Hepatocyte (in vitro differentiated cells): ENCODE measurements at regions not wholly inside any gene's neighbourhood (a gene's known extent, or its start where the extent isn't known, plus 50 kb on each side); places are given as distances from the start of the nearest gene placed in this dataset.

Experiments
- DNase-seq: peaks from one replicate; pipeline ENCODE4 v3.0.0-alpha.2; 2016; ENCODE audit warnings: low spot score
- H2AFZ ChIP-seq: fragments of 200-600 bp; sonication (generic); 2 replicates; pipeline ENCODE4 v1.6.0; 2016; ENCODE audit warnings: antibody characterized with exemption, mild to moderate bottlenecking
- H3K27ac ChIP-seq: fragments of 200-600 bp; sonication (generic); 2 replicates; pipeline ENCODE4 v1.5.1; 2016; ENCODE audit warnings: mild to moderate bottlenecking
- H3K27me3 ChIP-seq: fragments of 200-600 bp; sonication (generic); 2 replicates; pipeline ENCODE4 v1.6.1; 2016
- H3K36me3 ChIP-seq: fragments of 200-600 bp; sonication (generic); replicated peaks from 2 replicates; pipeline ENCODE4 v1.5.1; 2016; ENCODE audit warnings: low read depth; ENCODE audit not compliant: insufficient read depth
- H3K4me1 ChIP-seq: fragments of 200-600 bp; sonication (generic); 2 replicates; pipeline ENCODE4 v1.5.1; 2016; ENCODE audit warnings: mild to moderate bottlenecking, moderate library complexity; ENCODE audit not compliant: insufficient read depth
- H3K4me2 ChIP-seq: fragments of 200-600 bp; sonication (generic); 2 replicates; pipeline ENCODE4 v1.6.0; 2016
- H3K4me3 ChIP-seq: fragments of 200-600 bp; sonication (generic); 2 replicates; pipeline ENCODE4 v1.5.1; 2016; ENCODE audit warnings: mild to moderate bottlenecking
- H3K79me2 ChIP-seq: fragments of 200-600 bp; sonication (generic); 2 replicates; pipeline ENCODE4 v1.6.0; 2017; ENCODE audit warnings: mild to moderate bottlenecking
- H3K9me2 ChIP-seq: fragments of 200-600 bp; sonication (generic); replicated peaks from 2 replicates; pipeline ENCODE4 v1.6.0; 2017; ENCODE audit warnings: mild to moderate bottlenecking; ENCODE audit not compliant: insufficient read depth
- H3K9me3 ChIP-seq: fragments of 200-600 bp; sonication (generic); 2 replicates; pipeline ENCODE4 v1.5.1; 2016; ENCODE audit warnings: low read depth, mild to moderate bottlenecking
- H4K20me1 ChIP-seq: fragments of 200-600 bp; sonication (generic); 2 replicates; pipeline ENCODE4 v1.6.0; 2016; ENCODE audit warnings: mild to moderate bottlenecking; ENCODE audit not compliant: insufficient read depth, poor library complexity, severe bottlenecking
- EZH2 ChIP-seq: fragments of 200-600 bp; sonication (generic); IDR thresholded peaks from 2 replicates; pipeline ENCODE4 v1.6.1; 2016; ENCODE audit warnings: antibody characterized with exemption, mild to moderate bottlenecking, borderline replicate concordance
- EZH2phosphoT487 ChIP-seq: fragments of 200-600 bp; sonication (generic); IDR thresholded peaks from one replicate; pipeline ENCODE4 v1.6.1; 2018; ENCODE audit warnings: antibody characterized with exemption, mild to moderate bottlenecking, low read depth, moderate library complexity; ENCODE audit not compliant: unreplicated experiment, severe bottlenecking
- WGBS: methylation state at CpG from one replicate; pipeline ENCODE4 v1.1.6; 2016; ENCODE audit warnings: low lambda C conversion rate; ENCODE audit errors: missing lambda C conversion rate; 5-methylcytosine and 5-hydroxymethylcytosine counted together
- TF ChIP-seq, protein P1 (sequence below): fragments of 200-600 bp; sonication (generic); IDR thresholded peaks from 2 replicates; pipeline ENCODE4 v1.5.1; 2016; ENCODE audit warnings: antibody characterized with exemption, mild to moderate bottlenecking; ENCODE audit not compliant: poor library complexity

DNA sequence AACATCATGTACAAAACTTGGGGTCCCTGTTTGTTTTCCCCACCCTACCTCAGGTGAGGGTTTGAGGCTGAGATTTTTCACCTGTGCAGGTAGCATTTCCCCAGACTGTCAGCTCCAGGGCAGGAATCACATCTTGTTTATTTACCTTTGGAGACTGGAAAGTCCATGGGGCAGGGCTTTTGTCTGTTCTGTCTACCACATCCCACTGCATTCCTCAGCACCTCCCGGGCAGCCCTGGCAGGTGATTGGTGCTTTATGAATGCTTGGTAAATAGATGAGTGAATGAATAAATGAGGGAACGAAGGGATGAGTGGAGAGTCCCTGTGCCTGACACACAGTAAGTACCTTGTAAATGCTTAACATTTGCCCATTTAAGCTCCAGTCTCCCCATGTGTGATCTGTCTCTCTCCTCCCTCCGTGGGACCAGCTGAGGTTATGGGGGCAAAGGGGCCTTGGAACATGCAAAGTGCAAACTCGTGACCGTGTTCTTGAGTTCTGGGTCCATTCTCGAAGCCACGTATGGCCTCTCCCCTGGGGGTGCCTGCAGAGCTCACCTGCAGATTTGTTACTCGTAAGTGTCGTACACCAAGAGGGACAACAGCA lies 69.7 kb upstream of the PMEPA1 start:
- no peak overlapping the region for H3K4me3 ChIP-seq
- no peaks in the 10 kb centered on the region for H3K36me3 ChIP-seq
- WGBS, result 52% methylated on average over 9 of the region's 9 CpGs
- H4K20me1 ChIP-seq, result no peaks in the 10 kb centered on the region
- DNase-seq, result peak; percentile 64
- no peak overlapping the region for H2AFZ ChIP-seq
- no peaks in the 10 kb centered on the region for H3K79me2 ChIP-seq
- TF ChIP-seq EZH2phosphoT487 (no peak), EZH2 (no peak)
- TF ChIP-seq, protein P1, sequence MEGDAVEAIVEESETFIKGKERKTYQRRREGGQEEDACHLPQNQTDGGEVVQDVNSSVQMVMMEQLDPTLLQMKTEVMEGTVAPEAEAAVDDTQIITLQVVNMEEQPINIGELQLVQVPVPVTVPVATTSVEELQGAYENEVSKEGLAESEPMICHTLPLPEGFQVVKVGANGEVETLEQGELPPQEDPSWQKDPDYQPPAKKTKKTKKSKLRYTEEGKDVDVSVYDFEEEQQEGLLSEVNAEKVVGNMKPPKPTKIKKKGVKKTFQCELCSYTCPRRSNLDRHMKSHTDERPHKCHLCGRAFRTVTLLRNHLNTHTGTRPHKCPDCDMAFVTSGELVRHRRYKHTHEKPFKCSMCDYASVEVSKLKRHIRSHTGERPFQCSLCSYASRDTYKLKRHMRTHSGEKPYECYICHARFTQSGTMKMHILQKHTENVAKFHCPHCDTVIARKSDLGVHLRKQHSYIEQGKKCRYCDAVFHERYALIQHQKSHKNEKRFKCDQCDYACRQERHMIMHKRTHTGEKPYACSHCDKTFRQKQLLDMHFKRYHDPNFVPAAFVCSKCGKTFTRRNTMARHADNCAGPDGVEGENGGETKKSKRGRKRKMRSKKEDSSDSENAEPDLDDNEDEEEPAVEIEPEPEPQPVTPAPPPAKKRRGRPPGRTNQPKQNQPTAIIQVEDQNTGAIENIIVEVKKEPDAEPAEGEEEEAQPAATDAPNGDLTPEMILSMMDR, result no peak
- no peaks in the 10 kb centered on the region for H3K9me3 ChIP-seq
- no peak overlapping the region for H3K4me2 ChIP-seq
- H3K27ac ChIP-seq, result peak overlapping the region; percentile 59
- H3K4me1 ChIP-seq, result no peaks in the 10 kb centered on the region
- H3K9me2 ChIP-seq, result no peaks in the 10 kb centered on the region
- no peaks in the 10 kb centered on the region for H3K27me3 ChIP-seq

DNA sequence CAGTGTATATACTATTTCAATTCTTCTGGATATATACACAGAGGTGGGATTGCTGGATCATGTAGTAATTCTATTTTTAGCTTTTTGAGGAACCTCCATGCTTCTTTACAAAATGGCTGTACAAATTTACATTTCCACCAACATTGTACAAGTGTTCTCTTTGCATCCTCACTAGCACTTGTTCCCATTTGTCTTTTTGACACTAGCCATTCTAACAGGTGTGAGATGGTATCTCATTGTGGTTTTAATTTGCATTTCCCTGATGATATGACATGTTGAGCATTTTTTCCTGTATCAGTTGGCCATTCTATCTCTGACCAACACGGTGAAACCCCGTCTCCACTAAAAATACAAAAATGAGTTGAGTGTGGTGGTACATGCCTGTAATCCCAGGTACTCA lies 68.1 kb upstream of the PMEPA1 start:
- TF ChIP-seq EZH2, result no peak
- TF ChIP-seq, protein P1, result no peak
- no peak for TF ChIP-seq EZH2phosphoT487
- Histone ChIP-seq H2AFZ (no peak overlapping the region), H4K20me1 (no peaks in the 10 kb centered on the region), H3K27me3 (no peaks in the 10 kb centered on the region), H3K9me3 (no peaks in the 10 kb centered on the region), H3K4me2 (no peak overlapping the region), H3K36me3 (no peaks in the 10 kb centered on the region), H3K9me2 (no peaks in the 10 kb centered on the region), H3K4me1 (no peaks in the 10 kb centered on the region), H3K4me3 (no peak overlapping the region), H3K79me2 (no peaks in the 10 kb centered on the region), H3K27ac (no peak overlapping the region)
- 83% methylated on average over 2 of the region's 2 CpGs for WGBS
- no peak for DNase-seq

DNA sequence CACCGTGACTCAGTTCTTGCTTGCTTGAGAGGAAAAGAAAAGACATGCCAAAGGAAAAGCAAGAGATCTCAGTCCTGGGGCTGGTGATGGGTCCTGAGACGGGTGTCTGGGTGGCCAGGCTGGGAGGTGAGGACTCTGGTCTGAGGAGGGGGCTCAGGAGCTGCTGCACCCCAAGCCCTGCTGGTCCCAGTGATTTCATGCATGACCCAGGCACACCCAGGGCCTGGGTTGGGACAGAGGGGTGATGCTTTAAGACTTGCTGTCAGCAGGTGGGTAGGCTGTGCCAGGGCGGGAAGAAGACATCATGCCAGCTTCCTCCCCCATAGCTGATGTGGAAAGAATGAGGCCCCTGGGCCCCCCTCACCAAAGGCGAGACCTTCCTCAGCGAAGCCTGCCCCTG lies 65.1 kb upstream of the PMEPA1 start:
- no peaks in the 10 kb centered on the region for H3K36me3 ChIP-seq
- H3K9me3 ChIP-seq, result no peaks in the 10 kb centered on the region
- H3K79me2 ChIP-seq, result no peaks in the 10 kb centered on the region
- H3K4me3 ChIP-seq, result no peak overlapping the region
- no peak for TF ChIP-seq EZH2phosphoT487
- TF ChIP-seq, protein P1, result no peak
- TF ChIP-seq EZH2, result no peak
- WGBS, result 91% methylated on average over 5 of the region's 5 CpGs
- no peaks in the 10 kb centered on the region for H3K27me3 ChIP-seq
- no peaks in the 10 kb centered on the region for H3K4me1 ChIP-seq
- no peaks in the 10 kb centered on the region for H4K20me1 ChIP-seq
- no peak overlapping the region for H3K4me2 ChIP-seq
- H2AFZ ChIP-seq, result no peak overlapping the region
- no peak overlapping the region for H3K27ac ChIP-seq
- no peak for DNase-seq
- no peaks in the 10 kb centered on the region for H3K9me2 ChIP-seq
